ENCODE measurements at regions not wholly inside any gene's neighbourhood (a gene's known extent, or its start where the extent isn't known, plus 50 kb on each side); places are given as distances from the start of the nearest gene placed in this dataset.
A peak's percentile ranks its signal among the peaks of the same experiment; 100 is the strongest.

DNA sequence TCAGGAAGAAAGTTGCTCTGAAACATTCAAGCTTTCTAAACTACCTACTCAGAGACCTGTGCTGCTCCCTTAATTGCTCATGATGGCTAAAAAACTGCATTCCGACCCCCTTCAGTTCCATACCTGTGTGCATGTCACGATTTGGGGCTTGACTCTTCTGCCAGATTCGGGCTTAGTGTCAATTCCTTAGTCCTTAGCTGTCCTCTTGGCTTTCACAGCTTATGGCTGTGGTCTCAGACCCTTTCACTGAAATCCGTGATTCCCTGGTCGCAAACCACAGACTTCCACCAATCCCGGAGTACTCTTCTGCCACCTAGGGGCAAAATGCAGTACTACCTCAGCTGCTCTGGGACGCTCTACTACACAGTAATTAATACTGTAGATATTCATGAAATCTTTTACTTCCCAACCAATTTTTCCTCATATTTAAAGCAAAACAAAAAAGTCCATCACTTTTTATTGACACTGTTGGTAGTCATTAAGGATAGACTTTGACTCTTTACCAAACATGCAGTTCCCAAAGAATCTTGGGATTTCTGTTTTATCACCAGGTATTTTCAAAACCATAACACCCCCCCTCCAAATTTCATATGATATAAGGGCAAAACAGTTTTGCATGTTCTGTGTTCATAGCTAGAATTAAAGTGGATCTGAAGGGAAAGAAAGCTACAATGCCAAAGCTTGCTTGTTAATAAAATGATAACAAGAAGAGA lies 617.4 kb downstream of the SLCO4C1 start:
- peak overlapping the region in 1 of 4 experiments; percentile 10; a peak in 2 of 8 replicates for H3K4me3 ChIP-seq (ENCODE audit: extremely low read depth in 1 of 4, insufficient read depth in 2 of 4, low read depth in 3 of 4, low read length in 4 of 4)
- no peaks in the 10 kb centered on the region for H3K9me3 ChIP-seq (ENCODE audit: insufficient read depth in 2 of 2, low read depth in 1 of 2, low read length in 1 of 2)
- H3K4ac ChIP-seq (replicated peaks; ENCODE audit: insufficient read length, low read depth, low read length) = no peak overlapping the region
- no peak overlapping the region for H2BK5ac ChIP-seq (ENCODE audit: low read depth, low read length)
- peak overlapping the region; percentile 34; the same call in 1 of the 2 replicates for H2BK20ac ChIP-seq (ENCODE audit: low read length)
- H2AFZ ChIP-seq (ENCODE audit: low read length) = peak overlapping the region; percentile 98
- ChIA-PET POLR2A (ENCODE audit: partially characterized antibody) (no interaction called here), CTCF (ENCODE audit: partially characterized antibody) (interaction anchor here (0.5 to 2.3 kb wide), 37 partner anchors 9 to 771 kb away, joined by 3 to 14 read pairs (median 4); no protein-coding TSS in a partner anchor)
- peak overlapping the region; percentile 83; the same call in 1 of the 2 replicates for H3K18ac ChIP-seq (ENCODE audit: extremely low read depth, low read length)
- peak overlapping the region; percentile 97; the same call in 1 of the 2 replicates for H2BK12ac ChIP-seq (ENCODE audit: low read depth, low read length)
- no peak overlapping the region for H4K8ac ChIP-seq (ENCODE audit: extremely low read depth, insufficient read depth, low read length)
- H4K91ac ChIP-seq (replicated peaks; ENCODE audit: insufficient read length, low read length) = no peak overlapping the region
- peak; percentile 89 for FAIRE-seq
- no peak overlapping the region for H3K56ac ChIP-seq (replicated peaks; ENCODE audit: insufficient read length, low read depth, low read length)
- H3K14ac ChIP-seq (ENCODE audit: insufficient read length) = no peak overlapping the region
- no peaks in the 10 kb centered on the region for H3K27me3 ChIP-seq (replicated peaks in 1 of 4; ENCODE audit: control insufficient read depth in 3 of 4, extremely low read depth in 1 of 4, insufficient read depth in 3 of 4, low read length in 3 of 4)
- TF ChIP-seq CTCF (IDR thresholded peaks at IDR 0.05; ENCODE audit: control extremely low read depth in 1 of 3, insufficient read depth in 1 of 3, low read depth in 1 of 3, low read length in 3 of 3) = peak; percentile 58 to 86 (median 74)
- TF ChIP-seq POLR2AphosphoS5 (IDR thresholded peaks at IDR 0.05; ENCODE audit: low read depth, low read length) = no peak
- peak; percentile 90 to 93 for TF ChIP-seq RAD21 (IDR thresholded peaks at IDR 0.05 in 1 of 2, conservative IDR thresholded peaks at IDR 0.05 in 1 of 2; ENCODE audit: low read depth in 2 of 2, low read length in 2 of 2)
- no peaks in the 10 kb centered on the region for H3K79me1 ChIP-seq (ENCODE audit: low read depth, low read length)
- no peak overlapping the region for H4K5ac ChIP-seq (ENCODE audit: insufficient read length, low read depth, low read length)
- no peak overlapping the region for H3K23ac ChIP-seq (ENCODE audit: insufficient read length)
- no peak overlapping the region for H3K27ac ChIP-seq (ENCODE audit: low read depth, low read length)
- peak overlapping the region in 1 of 2 experiments; percentile 57; a peak in 2 of 4 replicates for H3K4me2 ChIP-seq (ENCODE audit: insufficient read depth in 1 of 2, low read depth in 2 of 2, low read length in 2 of 2)
- H3K36me3 ChIP-seq (ENCODE audit: control insufficient read depth in 2 of 4, insufficient read depth in 4 of 4, low read length in 3 of 4) = no peaks in the 10 kb centered on the region
- no peak overlapping the region for H2BK120ac ChIP-seq (replicated peaks; ENCODE audit: low read depth, low read length)
- peaks cover 0 to 3% (median under 1%) of the 10 kb centered on the region in 4 experiments; a peak in 2 of 7 replicates for H3K4me1 ChIP-seq (replicated peaks in 1 of 4; ENCODE audit: control insufficient read depth in 3 of 4, insufficient read depth in 4 of 4, low read length in 3 of 4)
- no peaks in the 10 kb centered on the region for H4K20me1 ChIP-seq (replicated peaks in 1 of 2; ENCODE audit: control insufficient read depth in 1 of 2, insufficient read depth in 2 of 2, low read length in 2 of 2)
- no peak overlapping the region for H2BK15ac ChIP-seq (ENCODE audit: low read length)
- DNase-seq (ENCODE audit: low read depth in 1 of 2, low spot score in 2 of 2) = peak; percentile 47 to 92
- no peak overlapping the region for H2AK5ac ChIP-seq (ENCODE audit: low read depth, low read length)
- peak overlapping the region in 3 of 4 experiments; percentile 38 to 47 (median 44); a peak in 5 of 7 replicates for H3K9ac ChIP-seq (replicated peaks in 1 of 4; ENCODE audit: extremely low read depth in 1 of 4, low read depth in 3 of 4, low read length in 3 of 4)
- WGBS, 2 experiments (ENCODE audit: extremely low coverage in 1 of 2, insufficient coverage in 1 of 2, insufficient read length in 1 of 2, insufficient replicate concordance in 2 of 2, low coverage in 1 of 2, low lambda C conversion rate in 2 of 2, missing lambda C conversion rate in 1 of 2) = 7% methylated on average over 7 of the region's 7 CpGs; no CpG with 5 or more reads in 1 of the 2 experiments
- H3K79me2 ChIP-seq (ENCODE audit: control insufficient read depth in 1 of 2, insufficient read depth in 2 of 2, low read length in 2 of 2) = no peaks in the 10 kb centered on the region
- H3K23me2 ChIP-seq (ENCODE audit: low read depth, low read length) = no peaks in the 10 kb centered on the region

Measured in H1 (cell line).